ENCODE measurements at regions not wholly inside any gene's neighbourhood (a gene's known extent, or its start where the extent isn't known, plus 50 kb on each side); places are given as distances from the start of the nearest gene placed in this dataset.

GRCh38 chr12:84329938-84330337, 582.7 kb downstream of the SLC6A15 start:
- TF ChIP-seq CTCF (IDR thresholded peaks at IDR 0.05) (no peak), POLR2A (IDR thresholded peaks at IDR 0.05) (no peak)

Measured in adrenal gland (tissue), 5 donors.